H9 (cell line): ENCODE measurements at regions not wholly inside any gene's neighbourhood (a gene's known extent, or its start where the extent isn't known, plus 50 kb on each side); places are given as distances from the start of the nearest gene placed in this dataset.

Experiments
- DNase-seq: peaks from one replicate; pipeline ENCODE4 v3.0.0-alpha.2; 2017
- H2AFZ ChIP-seq: one replicate; pipeline ENCODE4 v1.6.1; 2013; ENCODE audit warnings: mild to moderate bottlenecking, low read length, control low read depth, moderate library complexity
- H2AK5ac ChIP-seq: 2 replicates; pipeline ENCODE4 v1.6.1; 2013; ENCODE audit warnings: low read length, control low read depth, mixed read lengths; ENCODE audit not compliant: insufficient read length
- H2BK120ac ChIP-seq: one replicate; pipeline ENCODE4 v1.6.1; 2013; ENCODE audit warnings: low read depth, mild to moderate bottlenecking, low read length, control low read depth, inconsistent platforms; ENCODE audit not compliant: poor library complexity, severe bottlenecking
- H2BK12ac ChIP-seq: 2 replicates; pipeline ENCODE4 v1.6.1; 2013; ENCODE audit warnings: low read length, control low read depth, mixed read lengths, low read depth; ENCODE audit not compliant: insufficient read length
- H2BK15ac ChIP-seq: 2 replicates; pipeline ENCODE4 v1.6.1; 2013; ENCODE audit warnings: low read depth, low read length, control low read depth
- H2BK20ac ChIP-seq: one replicate; pipeline ENCODE4 v1.6.1; 2013; ENCODE audit warnings: low read depth, mild to moderate bottlenecking, low read length, control low read depth, inconsistent platforms; ENCODE audit not compliant: poor library complexity, severe bottlenecking
- H2BK5ac ChIP-seq: 2 replicates; pipeline ENCODE4 v1.6.1; 2013; ENCODE audit warnings: low read length, control low read depth, mixed read lengths; ENCODE audit not compliant: insufficient read length
- H3K14ac ChIP-seq: 2 replicates; pipeline ENCODE4 v1.6.1; 2013; ENCODE audit warnings: low read length, control low read depth; ENCODE audit not compliant: insufficient read depth
- H3K18ac ChIP-seq: 2 replicates; pipeline ENCODE4 v1.6.1; 2013; ENCODE audit warnings: low read depth, mild to moderate bottlenecking, mixed read lengths, low read length, control low read depth; ENCODE audit not compliant: insufficient read length
- H3K23ac ChIP-seq: 2 replicates; pipeline ENCODE4 v1.6.1; 2013; ENCODE audit warnings: low read length, control low read depth, mixed read lengths, low read depth; ENCODE audit not compliant: insufficient read length
- H3K23me2 ChIP-seq: 2 replicates; pipeline ENCODE4 v1.6.1; 2013; ENCODE audit warnings: low read depth, mild to moderate bottlenecking, mixed read lengths, low read length, control low read depth; ENCODE audit not compliant: insufficient read length, poor library complexity, severe bottlenecking
- H3K27ac ChIP-seq: 2 replicates; pipeline ENCODE4 v1.5.1; 2013; ENCODE audit warnings: low read length, control low read depth, mixed read lengths, low read depth; ENCODE audit not compliant: insufficient read length
- H3K27me3 ChIP-seq: 2 replicates; pipeline ENCODE4 v1.6.1; 2013; ENCODE audit warnings: low read length, control low read depth, inconsistent platforms; ENCODE audit not compliant: insufficient read depth
- H3K4ac ChIP-seq: 2 replicates; pipeline ENCODE4 v1.6.1; 2013; ENCODE audit warnings: low read depth, mild to moderate bottlenecking, control low read depth, inconsistent platforms, low read length, moderate library complexity
- H3K4me1 ChIP-seq: 2 replicates; pipeline ENCODE4 v1.6.1; 2013; ENCODE audit warnings: low read length, control low read depth, inconsistent platforms; ENCODE audit not compliant: insufficient read depth
- H3K4me2 ChIP-seq: 2 replicates; pipeline ENCODE4 v1.6.1; 2013; ENCODE audit warnings: low read length, control low read depth, mixed read lengths; ENCODE audit not compliant: insufficient read length, insufficient read depth
- H3K56ac ChIP-seq: 2 replicates; pipeline ENCODE4 v1.6.1; 2013; ENCODE audit warnings: low read depth, mild to moderate bottlenecking, mixed read lengths, low read length, control low read depth; ENCODE audit not compliant: insufficient read length
- H3K79me1 ChIP-seq: 2 replicates; pipeline ENCODE4 v1.6.1; 2013; ENCODE audit warnings: low read depth, mild to moderate bottlenecking, moderate library complexity, low read length, control low read depth, inconsistent platforms; ENCODE audit not compliant: insufficient read depth, poor library complexity, severe bottlenecking
- H3K79me2 ChIP-seq: 2 replicates; pipeline ENCODE4 v1.6.1; 2013; ENCODE audit warnings: low read length, control low read depth, inconsistent platforms; ENCODE audit not compliant: insufficient read depth
- H3K9ac ChIP-seq: 2 replicates; pipeline ENCODE4 v1.6.1; 2013; ENCODE audit warnings: low read length, control low read depth, mixed read lengths; ENCODE audit not compliant: insufficient read length; ENCODE audit errors: extremely low read depth
- H3K9me3 ChIP-seq: one replicate; pipeline ENCODE4 v1.6.1; 2013; ENCODE audit warnings: low read depth, low read length, inconsistent platforms; ENCODE audit not compliant: control insufficient read depth
- H3T11ph ChIP-seq: one replicate; pipeline ENCODE4 v1.6.1; 2013; ENCODE audit warnings: mild to moderate bottlenecking, low read length, control low read depth, inconsistent platforms
- H4K20me1 ChIP-seq: one replicate; pipeline ENCODE4 v1.6.1; 2013; ENCODE audit not compliant: control insufficient read depth, insufficient read length, insufficient read depth
- H4K5ac ChIP-seq: 2 replicates; pipeline ENCODE4 v1.6.1; 2013; ENCODE audit warnings: low read depth, mild to moderate bottlenecking, mixed read lengths, low read length, control low read depth; ENCODE audit not compliant: insufficient read length
- H4K8ac ChIP-seq: replicated peaks from 2 replicates; pipeline ENCODE4 v1.6.1; 2013; ENCODE audit warnings: low read length, control low read depth, mixed read lengths, low read depth; ENCODE audit not compliant: insufficient read length
- H4K91ac ChIP-seq: 2 replicates; pipeline ENCODE4 v1.6.1; 2013; ENCODE audit warnings: low read depth, mild to moderate bottlenecking, moderate library complexity, mixed read lengths, low read length, control low read depth; ENCODE audit not compliant: insufficient read length
- H3K27ac Mint-ChIP-seq, 3 experiments: 2 replicates in 2 of 3; 3 replicates in 1 of 3; pipeline ENCODE4 v1.8.0; 2020 to 2021; ENCODE audit warnings: mixed read lengths in 3 of 3, mild to moderate bottlenecking in 1 of 3, moderate library complexity in 1 of 3
- H3K27me3 Mint-ChIP-seq: 2 replicates; pipeline ENCODE4 v1.8.0; 2021; ENCODE audit warnings: low read depth, mild to moderate bottlenecking, moderate library complexity, mixed read lengths
- H3K36me3 Mint-ChIP-seq, 3 experiments: 2 replicates in 2 of 3; 3 replicates in 1 of 3; pipeline ENCODE4 v1.8.0; 2020 to 2021; ENCODE audit warnings: low read depth in 3 of 3, mixed read lengths in 3 of 3; ENCODE audit not compliant: insufficient read depth in 1 of 3
- H3K4me1 Mint-ChIP-seq, 2 experiments: 2 replicates each; pipeline ENCODE4 v1.8.0; 2020; ENCODE audit warnings: mixed read lengths in 2 of 2
- H3K4me3 Mint-ChIP-seq, 2 experiments: 2 replicates in 1 of 2; 3 replicates in 1 of 2; pipeline ENCODE4 v1.8.0; 2020 to 2021; ENCODE audit warnings: mild to moderate bottlenecking in 2 of 2, mixed read lengths in 2 of 2, moderate library complexity in 1 of 2
- H3K9me3 Mint-ChIP-seq, 2 experiments: 2 replicates in 1 of 2; 3 replicates in 1 of 2; pipeline ENCODE4 v1.8.0; 2020; ENCODE audit warnings: mild to moderate bottlenecking in 2 of 2, mixed read lengths in 2 of 2, moderate library complexity in 1 of 2
- WGBS: extraction: QIAGEN DNeasy Blood & Tissue Kit; methylation state at CpG from one replicate; pipeline ENCODE4 v1.1.7; 2013; ENCODE audit warnings: missing lambda C conversion rate, low lambda C conversion rate, mixed read lengths; ENCODE audit not compliant: insufficient read length; ENCODE audit errors: extremely low coverage; 5-methylcytosine and 5-hydroxymethylcytosine counted together
- TF ChIP-seq, protein P1 (sequence below): fragments of 200-600 bp; sonication (generic); conservative IDR thresholded peaks from 3 replicates; pipeline ENCODE4 v1.8.0; 2021; ENCODE audit warnings: antibody characterized with exemption, mild to moderate bottlenecking

DNA sequence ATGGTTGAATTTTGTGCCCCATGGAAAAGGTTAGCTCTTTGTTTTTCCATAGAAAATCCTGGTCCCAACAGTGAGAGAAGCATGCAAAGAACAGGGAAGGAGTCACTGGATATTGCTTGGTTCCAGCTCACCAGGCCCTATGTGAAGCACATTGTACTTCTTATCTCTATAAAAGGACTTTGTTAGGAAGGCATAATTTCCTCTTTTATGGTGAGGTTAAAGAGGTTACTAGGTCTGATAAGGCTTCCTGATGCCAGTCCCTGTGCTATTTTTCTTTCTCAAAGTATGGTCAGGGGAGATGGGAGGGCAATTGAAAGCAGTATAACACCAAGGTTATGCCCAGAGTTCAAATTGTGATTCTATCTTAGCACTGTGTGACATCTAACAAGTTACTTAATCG lies 162.6 kb downstream of the KIF18A start:
- Histone ChIP-seq H3K4ac (no peak overlapping the region), H4K5ac (no peak overlapping the region), H4K91ac (no peak overlapping the region), H3T11ph (no peak overlapping the region), H3K18ac (no peak overlapping the region), H3K9ac (no peak overlapping the region), H3K9me3 (no peaks in the 10 kb centered on the region), H2BK20ac (no peak overlapping the region), H2AK5ac (no peak overlapping the region), H3K27me3 (no peaks in the 10 kb centered on the region), H2BK120ac (no peak overlapping the region), H3K27ac (no peak overlapping the region), H3K14ac (no peak overlapping the region), H3K4me1 (no peaks in the 10 kb centered on the region), H4K20me1 (no peaks in the 10 kb centered on the region), H2BK15ac (no peak overlapping the region), H3K4me2 (no peak overlapping the region), H2BK5ac (no peak overlapping the region), H2BK12ac (no peak overlapping the region), H3K23me2 (no peaks in the 10 kb centered on the region), H3K56ac (no peak overlapping the region), H3K79me1 (no peaks in the 10 kb centered on the region), H2AFZ (no peak overlapping the region), H3K23ac (no peak overlapping the region), H3K79me2 (no peaks in the 10 kb centered on the region), H4K8ac (no peak overlapping the region)
- H3K36me3 Mint-ChIP-seq, result peaks cover 0 to 2% (median 1%) of the 10 kb centered on the region in 3 experiments; a peak in 2 of 7 replicates
- DNase-seq, result no peak
- WGBS, result no CpG with 5 or more reads among the region's 1 CpG
- H3K9me3 Mint-ChIP-seq, result peaks cover 2 to 3% of the 10 kb centered on the region in 2 experiments; a peak in 4 of 5 replicates
- peaks cover 1% of the 10 kb centered on the region; the same call in 1 of the 2 replicates for H3K27me3 Mint-ChIP-seq
- no peak overlapping the region for H3K4me3 Mint-ChIP-seq
- TF ChIP-seq, protein P1, sequence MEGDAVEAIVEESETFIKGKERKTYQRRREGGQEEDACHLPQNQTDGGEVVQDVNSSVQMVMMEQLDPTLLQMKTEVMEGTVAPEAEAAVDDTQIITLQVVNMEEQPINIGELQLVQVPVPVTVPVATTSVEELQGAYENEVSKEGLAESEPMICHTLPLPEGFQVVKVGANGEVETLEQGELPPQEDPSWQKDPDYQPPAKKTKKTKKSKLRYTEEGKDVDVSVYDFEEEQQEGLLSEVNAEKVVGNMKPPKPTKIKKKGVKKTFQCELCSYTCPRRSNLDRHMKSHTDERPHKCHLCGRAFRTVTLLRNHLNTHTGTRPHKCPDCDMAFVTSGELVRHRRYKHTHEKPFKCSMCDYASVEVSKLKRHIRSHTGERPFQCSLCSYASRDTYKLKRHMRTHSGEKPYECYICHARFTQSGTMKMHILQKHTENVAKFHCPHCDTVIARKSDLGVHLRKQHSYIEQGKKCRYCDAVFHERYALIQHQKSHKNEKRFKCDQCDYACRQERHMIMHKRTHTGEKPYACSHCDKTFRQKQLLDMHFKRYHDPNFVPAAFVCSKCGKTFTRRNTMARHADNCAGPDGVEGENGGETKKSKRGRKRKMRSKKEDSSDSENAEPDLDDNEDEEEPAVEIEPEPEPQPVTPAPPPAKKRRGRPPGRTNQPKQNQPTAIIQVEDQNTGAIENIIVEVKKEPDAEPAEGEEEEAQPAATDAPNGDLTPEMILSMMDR, result no peak
- H3K4me1 Mint-ChIP-seq, result peaks cover 0 to 4% of the 10 kb centered on the region in 2 experiments; a peak in 1 of 4 replicates
- H3K27ac Mint-ChIP-seq, result no peak overlapping the region
